ENCODE measurements at regions not wholly inside any gene's neighbourhood (a gene's known extent, or its start where the extent isn't known, plus 50 kb on each side); places are given as distances from the start of the nearest gene placed in this dataset.

DNA sequence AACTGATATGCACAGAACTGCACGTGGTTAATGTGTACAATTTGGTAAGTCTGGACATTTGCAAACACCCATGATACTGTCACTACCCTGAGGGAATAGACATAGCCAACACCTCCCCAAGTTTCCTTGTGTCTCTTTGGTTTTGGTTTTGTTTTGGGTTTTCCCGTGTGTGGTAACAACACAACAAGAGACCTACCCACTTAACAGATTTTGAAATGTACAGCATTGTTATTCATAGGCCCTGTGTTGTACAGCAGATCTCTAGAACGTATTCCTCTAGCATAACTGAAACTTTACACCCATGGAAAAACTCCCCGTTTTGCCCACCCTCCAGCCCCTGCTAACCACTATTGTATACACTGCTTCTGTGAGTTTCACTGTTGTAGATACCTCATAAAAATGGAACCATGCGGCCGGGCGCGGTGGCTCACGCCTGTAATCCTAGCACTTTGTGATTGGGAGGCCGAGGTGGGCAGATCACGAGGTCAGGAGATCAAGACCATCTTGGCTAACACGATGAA lies 76.3 kb upstream of the TBC1D3K start:
- TF ChIP-seq ZNF274 (IDR thresholded peaks at IDR 0.05; ENCODE audit: low read depth, low read length) (no peak), SUZ12 (IDR thresholded peaks at IDR 0.05; ENCODE audit: extremely low read depth, insufficient read depth, insufficient read length) (no peak)
